HEK293T (cell line): ENCODE measurements at regions not wholly inside any gene's neighbourhood (a gene's known extent, or its start where the extent isn't known, plus 50 kb on each side); places are given as distances from the start of the nearest gene placed in this dataset.

Experiments
- ARNT ChIP-seq: fragments of 450-650 bp; IDR thresholded peaks from 2 replicates; pipeline ENCODE4 v1.6.1; 2017; ENCODE audit warnings: mild to moderate bottlenecking
- BHLHE40 ChIP-seq: fragments of 450-650 bp; IDR thresholded peaks from 2 replicates; pipeline ENCODE4 v1.6.1; 2016; ENCODE audit warnings: mild to moderate bottlenecking, moderate library complexity, borderline replicate concordance
- ELF4 ChIP-seq: fragments of 450-650 bp; IDR thresholded peaks from 2 replicates; pipeline ENCODE4 v1.6.1; 2017; ENCODE audit warnings: antibody characterized with exemption
- FOXK2 ChIP-seq: fragments of 450-650 bp; IDR thresholded peaks from 2 replicates; pipeline ENCODE4 v1.6.1; 2016; ENCODE audit warnings: mild to moderate bottlenecking
- FOXM1 ChIP-seq: fragments of 450-650 bp; IDR thresholded peaks from 2 replicates; pipeline ENCODE4 v1.6.1; 2017; ENCODE audit warnings: mild to moderate bottlenecking, borderline replicate concordance
- HDGF ChIP-seq: fragments of 450-650 bp; IDR thresholded peaks from 2 replicates; pipeline ENCODE4 v1.6.1; 2017; ENCODE audit warnings: antibody characterized with exemption, borderline replicate concordance
- LEF1 ChIP-seq: fragments of 450-650 bp; IDR thresholded peaks from 2 replicates; pipeline ENCODE4 v1.6.1; 2017; ENCODE audit warnings: mild to moderate bottlenecking, borderline replicate concordance
- NFRKB ChIP-seq: fragments of 450-650 bp; IDR thresholded peaks from 2 replicates; pipeline ENCODE4 v1.6.1; 2016; ENCODE audit warnings: mild to moderate bottlenecking, moderate library complexity
- SP1 ChIP-seq: fragments of 450-650 bp; IDR thresholded peaks from 2 replicates; pipeline ENCODE4 v1.6.1; 2017
- SUZ12 ChIP-seq: fragments of 450-650 bp; IDR thresholded peaks from 2 replicates; pipeline ENCODE4 v1.6.1; 2016; ENCODE audit warnings: mild to moderate bottlenecking
- TARDBP ChIP-seq: fragments of 450-650 bp; IDR thresholded peaks from 2 replicates; pipeline ENCODE4 v1.6.1; 2016
- ZNF384 ChIP-seq: fragments of 450-650 bp; IDR thresholded peaks from 2 replicates; pipeline ENCODE4 v1.6.1; 2016
- TF ChIP-seq, protein P1 (sequence below): fragments of 450-650 bp; IDR thresholded peaks from 2 replicates; pipeline ENCODE4 v1.6.1; 2016

DNA sequence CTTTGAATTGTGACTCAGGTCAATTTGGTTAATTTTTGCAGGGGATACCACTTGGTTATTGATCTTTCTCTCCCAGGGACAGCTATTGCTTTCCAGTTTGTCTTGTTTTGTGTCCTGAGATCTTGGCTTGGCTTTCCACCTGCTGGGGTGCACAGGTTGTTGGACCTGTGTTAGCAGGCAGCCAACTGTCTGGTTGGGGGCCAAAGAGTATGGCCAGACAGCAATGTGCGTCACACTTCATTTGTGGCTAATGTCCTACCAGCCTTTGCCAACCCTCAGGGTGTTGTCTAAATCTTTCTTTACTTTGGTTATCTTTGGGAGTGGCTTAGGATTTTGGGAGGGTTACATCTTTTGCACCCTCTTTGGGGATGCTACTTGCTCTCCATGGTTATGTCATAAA, 494.9 kb upstream of the ATP2B1 start:
- TF ChIP-seq FOXK2 (no peak), LEF1 (no peak), FOXM1 (no peak), NFRKB (no peak), ARNT (no peak), BHLHE40 (no peak), SP1 (no peak), TARDBP (no peak), ZNF384 (no peak), HDGF (no peak), SUZ12 (no peak), ELF4 (no peak)
- TF ChIP-seq, protein P1, sequence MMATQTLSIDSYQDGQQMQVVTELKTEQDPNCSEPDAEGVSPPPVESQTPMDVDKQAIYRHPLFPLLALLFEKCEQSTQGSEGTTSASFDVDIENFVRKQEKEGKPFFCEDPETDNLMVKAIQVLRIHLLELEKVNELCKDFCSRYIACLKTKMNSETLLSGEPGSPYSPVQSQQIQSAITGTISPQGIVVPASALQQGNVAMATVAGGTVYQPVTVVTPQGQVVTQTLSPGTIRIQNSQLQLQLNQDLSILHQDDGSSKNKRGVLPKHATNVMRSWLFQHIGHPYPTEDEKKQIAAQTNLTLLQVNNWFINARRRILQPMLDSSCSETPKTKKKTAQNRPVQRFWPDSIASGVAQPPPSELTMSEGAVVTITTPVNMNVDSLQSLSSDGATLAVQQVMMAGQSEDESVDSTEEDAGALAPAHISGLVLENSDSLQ: no peak
